ENCODE measurements at regions not wholly inside any gene's neighbourhood (a gene's known extent, or its start where the extent isn't known, plus 50 kb on each side); places are given as distances from the start of the nearest gene placed in this dataset.

DNA sequence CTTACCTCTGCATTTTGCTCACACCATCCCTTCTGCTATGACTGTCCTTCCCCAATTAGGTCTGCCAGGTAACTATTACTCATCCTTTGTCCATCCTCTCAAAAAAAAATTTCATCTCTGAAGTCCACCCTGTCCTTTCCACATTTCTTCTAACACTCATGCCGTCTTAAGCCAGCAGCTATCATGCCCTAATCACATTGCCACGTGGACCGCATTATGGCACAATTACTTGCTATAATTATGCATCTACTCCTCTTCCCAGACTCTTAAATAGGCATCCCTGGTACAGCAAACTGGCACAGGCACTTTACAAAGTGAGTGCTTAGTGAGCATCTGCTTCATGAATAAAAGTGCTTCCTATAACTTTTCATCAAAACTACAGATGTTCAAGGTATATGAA is 295.4 kb upstream of the ESRRG start:
- Histone ChIP-seq H3K4me3 (no peak overlapping the region), H3K36me3 (no peaks in the 10 kb centered on the region), H3K4me1 (ENCODE audit: control insufficient read depth in 1 of 2, low read depth in 2 of 2) (no peaks in the 10 kb centered on the region), H3K27ac (no peak overlapping the region), H3K9me3 (no peaks in the 10 kb centered on the region), H3K27me3 (replicated peaks; ENCODE audit: insufficient read depth) (no peaks in the 10 kb centered on the region)
- DNase-seq (ENCODE audit: low spot score): no peak
- no peak for ATAC-seq (ENCODE audit: insufficient number of reproducible peaks, low FRiP score, low read depth)
- TF ChIP-seq, protein P1, sequence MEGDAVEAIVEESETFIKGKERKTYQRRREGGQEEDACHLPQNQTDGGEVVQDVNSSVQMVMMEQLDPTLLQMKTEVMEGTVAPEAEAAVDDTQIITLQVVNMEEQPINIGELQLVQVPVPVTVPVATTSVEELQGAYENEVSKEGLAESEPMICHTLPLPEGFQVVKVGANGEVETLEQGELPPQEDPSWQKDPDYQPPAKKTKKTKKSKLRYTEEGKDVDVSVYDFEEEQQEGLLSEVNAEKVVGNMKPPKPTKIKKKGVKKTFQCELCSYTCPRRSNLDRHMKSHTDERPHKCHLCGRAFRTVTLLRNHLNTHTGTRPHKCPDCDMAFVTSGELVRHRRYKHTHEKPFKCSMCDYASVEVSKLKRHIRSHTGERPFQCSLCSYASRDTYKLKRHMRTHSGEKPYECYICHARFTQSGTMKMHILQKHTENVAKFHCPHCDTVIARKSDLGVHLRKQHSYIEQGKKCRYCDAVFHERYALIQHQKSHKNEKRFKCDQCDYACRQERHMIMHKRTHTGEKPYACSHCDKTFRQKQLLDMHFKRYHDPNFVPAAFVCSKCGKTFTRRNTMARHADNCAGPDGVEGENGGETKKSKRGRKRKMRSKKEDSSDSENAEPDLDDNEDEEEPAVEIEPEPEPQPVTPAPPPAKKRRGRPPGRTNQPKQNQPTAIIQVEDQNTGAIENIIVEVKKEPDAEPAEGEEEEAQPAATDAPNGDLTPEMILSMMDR (IDR thresholded peaks at IDR 0.05): no peak

DNA sequence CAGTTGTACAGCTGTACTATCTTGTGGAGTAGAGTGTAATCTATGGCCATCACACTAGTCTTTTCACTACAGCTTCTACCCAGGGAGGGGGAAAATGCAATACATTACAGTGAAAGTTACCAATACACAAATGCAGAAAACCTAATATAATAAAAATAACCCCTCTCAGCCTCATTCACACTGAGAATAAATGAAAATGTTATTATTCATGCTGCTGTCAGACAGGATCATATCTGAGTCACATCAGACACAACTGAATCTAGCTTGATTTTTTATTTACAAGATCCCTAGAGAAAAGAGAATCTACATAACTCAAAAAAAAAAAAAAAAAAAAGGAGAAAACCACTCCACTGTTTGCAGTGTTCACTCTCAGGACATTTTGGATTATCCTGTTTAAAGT is 293.9 kb upstream of the ESRRG start:
- Histone ChIP-seq H3K27ac (no peak overlapping the region), H3K4me1 (ENCODE audit: control insufficient read depth in 1 of 2, low read depth in 2 of 2) (no peaks in the 10 kb centered on the region), H3K27me3 (replicated peaks; ENCODE audit: insufficient read depth) (no peaks in the 10 kb centered on the region), H3K9me3 (no peaks in the 10 kb centered on the region), H3K36me3 (no peaks in the 10 kb centered on the region), H3K4me3 (no peak overlapping the region)
- DNase-seq (ENCODE audit: low spot score) (no peak), ATAC-seq (ENCODE audit: insufficient number of reproducible peaks, low FRiP score, low read depth) (no peak)
- TF ChIP-seq, protein P1 (IDR thresholded peaks at IDR 0.05): no peak

DNA sequence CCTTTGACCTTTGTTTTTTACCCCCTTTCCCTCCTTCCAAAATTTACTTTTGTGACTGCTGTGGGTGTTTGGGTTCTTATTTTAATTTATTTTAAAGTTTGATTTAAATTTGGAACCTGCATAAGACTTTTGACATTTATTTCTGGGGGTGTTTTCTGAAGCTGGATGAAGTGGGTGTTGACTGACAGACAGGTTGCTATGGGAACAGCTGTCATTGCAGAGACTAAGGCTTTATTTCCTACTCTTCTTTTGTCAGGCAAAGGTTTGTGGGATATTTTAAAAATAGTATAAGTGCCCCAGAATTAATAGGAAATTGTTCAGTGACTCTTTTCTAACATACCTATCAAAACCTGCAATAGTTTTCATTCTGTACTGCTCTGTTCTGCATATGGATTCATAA is 290.8 kb upstream of the ESRRG start:
- Histone ChIP-seq H3K4me3 (no peak overlapping the region), H3K36me3 (no peaks in the 10 kb centered on the region), H3K27me3 (replicated peaks; ENCODE audit: insufficient read depth) (no peaks in the 10 kb centered on the region), H3K27ac (no peak overlapping the region), H3K9me3 (no peaks in the 10 kb centered on the region), H3K4me1 (ENCODE audit: control insufficient read depth in 1 of 2, low read depth in 2 of 2) (no peaks in the 10 kb centered on the region)
- ATAC-seq (ENCODE audit: insufficient number of reproducible peaks, low FRiP score, low read depth) (no peak), DNase-seq (ENCODE audit: low spot score) (no peak)
- TF ChIP-seq, protein P1 (IDR thresholded peaks at IDR 0.05): no peak

DNA sequence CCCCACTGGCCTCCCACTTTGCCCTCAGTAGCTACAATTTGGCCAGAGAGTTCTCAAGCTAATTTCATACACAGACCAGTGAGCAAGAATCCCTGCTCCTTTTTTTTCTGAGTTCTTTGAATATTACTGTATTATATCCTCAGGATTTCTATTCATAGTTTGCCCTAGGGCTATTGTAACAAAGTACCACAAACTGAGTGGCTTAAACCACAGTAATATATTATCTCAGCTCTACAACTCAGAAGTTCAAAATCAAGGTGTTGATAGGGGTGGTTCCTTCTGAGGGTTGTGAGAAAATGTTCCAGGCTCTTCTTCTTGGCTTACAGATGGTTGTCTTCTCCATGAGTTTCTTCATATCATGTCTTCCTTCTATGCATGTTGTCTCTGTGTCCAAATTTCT is 289.4 kb upstream of the ESRRG start:
- ATAC-seq (ENCODE audit: insufficient number of reproducible peaks, low FRiP score, low read depth) (no peak), DNase-seq (ENCODE audit: low spot score) (no peak)
- Histone ChIP-seq H3K4me1 (ENCODE audit: control insufficient read depth in 1 of 2, low read depth in 2 of 2) (no peaks in the 10 kb centered on the region), H3K9me3 (no peaks in the 10 kb centered on the region), H3K27me3 (replicated peaks; ENCODE audit: insufficient read depth) (no peaks in the 10 kb centered on the region), H3K4me3 (no peak overlapping the region), H3K27ac (no peak overlapping the region), H3K36me3 (no peaks in the 10 kb centered on the region)
- TF ChIP-seq, protein P1 (IDR thresholded peaks at IDR 0.05): no peak

DNA sequence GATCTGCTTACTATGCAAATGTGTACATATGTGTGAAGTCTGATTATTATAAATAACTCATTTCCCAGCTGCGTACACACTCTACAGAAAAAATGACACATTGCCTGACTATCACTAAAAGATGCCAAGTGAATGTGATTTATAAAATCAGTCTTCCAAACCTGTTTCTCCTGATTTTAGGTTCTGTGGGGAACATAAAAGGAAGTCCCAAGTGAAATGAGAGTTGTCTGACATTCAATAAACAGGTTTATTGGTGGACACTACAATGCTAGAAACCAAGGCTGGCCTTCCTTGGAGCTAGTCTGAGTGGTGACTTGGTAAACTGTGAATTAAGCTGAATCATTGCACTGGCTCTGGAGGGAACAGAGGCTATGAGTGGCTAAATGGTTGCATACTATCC is 287.9 kb upstream of the ESRRG start:
- no peaks in the 10 kb centered on the region for H3K36me3 ChIP-seq
- TF ChIP-seq, protein P1 (IDR thresholded peaks at IDR 0.05): no peak
- H3K4me1 ChIP-seq (ENCODE audit: control insufficient read depth in 1 of 2, low read depth in 2 of 2): no peaks in the 10 kb centered on the region
- H3K27me3 ChIP-seq (replicated peaks; ENCODE audit: insufficient read depth): no peaks in the 10 kb centered on the region
- no peaks in the 10 kb centered on the region for H3K9me3 ChIP-seq
- no peak for ATAC-seq (ENCODE audit: insufficient number of reproducible peaks, low FRiP score, low read depth)
- H3K4me3 ChIP-seq: no peak overlapping the region
- no peak overlapping the region for H3K27ac ChIP-seq
- no peak for DNase-seq (ENCODE audit: low spot score)

All from thoracic aorta (tissue), 2 donors.